Right hindlimb (tissue), 1 donor: ENCODE measurements at regions not wholly inside any gene's neighbourhood (a gene's known extent, or its start where the extent isn't known, plus 50 kb on each side); places are given as distances from the start of the nearest gene placed in this dataset.
A peak's percentile ranks its signal among the peaks of the same experiment; 100 is the strongest.
"Not testable (repeated sequence)": the region's sequence is repeated elsewhere in the genome, so short reads cannot be mapped to it uniquely, and the experiment has no call there.

Source experiments
- DNase-seq: peaks from one replicate; pipeline ENCODE4 v3.0.0-alpha.2; 2018

GRCh38 chr21:17738176-17738953 lies 80.8 kb downstream of the C21orf91 start:
- no peak for DNase-seq

GRCh38 chr21:17736072-17736471 lies 83.1 kb downstream of the C21orf91 start:
- DNase-seq = no peak

GRCh38 chr21:17733209-17733608 lies 85.9 kb downstream of the C21orf91 start:
- DNase-seq = no peak

GRCh38 chr21:17732306-17732705 lies 86.8 kb downstream of the C21orf91 start:
- DNase-seq = no peak

- DNase-seq = no peak
These were observed 87.6 kb downstream of the C21orf91 start for GRCh38 chr21:17731554-17731953.

GRCh38 chr21:17730782-17731181 lies 88.4 kb downstream of the C21orf91 start:
- no peak for DNase-seq

GRCh38 chr21:17729455-17729854 lies 89.7 kb downstream of the C21orf91 start:
- no peak for DNase-seq

- no peak for DNase-seq
These were observed 91.8 kb downstream of the C21orf91 start for GRCh38 chr21:17727361-17727760.

- DNase-seq = no peak
These were observed 92.9 kb downstream of the C21orf91 start for GRCh38 chr21:17726047-17726829.

- DNase-seq = no peak
These were observed 93.8 kb downstream of the C21orf91 start for GRCh38 chr21:17725339-17725738.

- DNase-seq = no peak
These were observed 100.2 kb upstream of the BTG3 start for GRCh38 chr21:17712887-17713286.

- DNase-seq = no peak
These were observed 99.2 kb upstream of the BTG3 start for GRCh38 chr21:17711896-17712295.

GRCh38 chr21:17709266-17709611 lies 96.5 kb upstream of the BTG3 start:
- no peak for DNase-seq

GRCh38 chr21:17708522-17709265 lies 96.0 kb upstream of the BTG3 start:
- DNase-seq = no peak

GRCh38 chr21:17699524-17700189 lies 87.0 kb upstream of the BTG3 start:
- DNase-seq = no peak

GRCh38 chr21:17697473-17697872 lies 84.8 kb upstream of the BTG3 start:
- DNase-seq = no peak

GRCh38 chr21:17694416-17694815 lies 81.7 kb upstream of the BTG3 start:
- DNase-seq = not testable (repeated sequence)

GRCh38 chr21:17693801-17694200 lies 81.1 kb upstream of the BTG3 start:
- DNase-seq = no peak

GRCh38 chr21:17690078-17690494 lies 77.4 kb upstream of the BTG3 start:
- no peak for DNase-seq

GRCh38 chr21:17688912-17689874 lies 76.5 kb upstream of the BTG3 start:
- peak; percentile 71 for DNase-seq

- no peak for DNase-seq
These were observed 70.2 kb upstream of the BTG3 start for GRCh38 chr21:17682924-17683323.
